ENCODE measurements at regions not wholly inside any gene's neighbourhood (a gene's known extent, or its start where the extent isn't known, plus 50 kb on each side); places are given as distances from the start of the nearest gene placed in this dataset.

- Mint-ChIP-seq H3K36me3 (ENCODE audit: low read depth) (no peaks in the 10 kb centered on the region), H3K4me1 (peaks cover 19% of the 10 kb centered on the region), H3K27ac (peak overlapping the region; percentile 23), H3K27me3 (ENCODE audit: low read depth, poor library complexity) (peaks cover 8% of the 10 kb centered on the region), H3K9me3 (no peaks in the 10 kb centered on the region), H3K4me3 (no peak overlapping the region)
- TF ChIP-seq CTCF (IDR thresholded peaks at IDR 0.05) = no peak
- peak; percentile 12 for DNase-seq
Observed at GRCh38 chr5:133742431-133742988, 130.2 kb upstream of the FSTL4 start.

- H3K27ac Mint-ChIP-seq = no peak overlapping the region
- H3K4me1 Mint-ChIP-seq = peaks cover 19% of the 10 kb centered on the region
- H3K27me3 Mint-ChIP-seq (ENCODE audit: low read depth, poor library complexity) = peaks cover 8% of the 10 kb centered on the region
- no peak overlapping the region for H3K4me3 Mint-ChIP-seq
- no peaks in the 10 kb centered on the region for H3K36me3 Mint-ChIP-seq (ENCODE audit: low read depth)
- no peak for DNase-seq
- H3K9me3 Mint-ChIP-seq = no peaks in the 10 kb centered on the region
- TF ChIP-seq CTCF (IDR thresholded peaks at IDR 0.05) = no peak
Observed at GRCh38 chr5:133741818-133742355, 129.5 kb upstream of the FSTL4 start.

- DNase-seq = no peak
- Mint-ChIP-seq H3K4me1 (peaks cover 19% of the 10 kb centered on the region), H3K9me3 (no peaks in the 10 kb centered on the region), H3K4me3 (no peak overlapping the region), H3K36me3 (ENCODE audit: low read depth) (no peaks in the 10 kb centered on the region), H3K27ac (no peak overlapping the region), H3K27me3 (ENCODE audit: low read depth, poor library complexity) (peaks cover 8% of the 10 kb centered on the region)
- no peak for TF ChIP-seq CTCF (IDR thresholded peaks at IDR 0.05)
Observed at GRCh38 chr5:133741396-133741795, 129.1 kb upstream of the FSTL4 start.

- no peaks in the 10 kb centered on the region for H3K36me3 Mint-ChIP-seq (ENCODE audit: low read depth)
- peaks cover 26% of the 10 kb centered on the region for H3K4me1 Mint-ChIP-seq
- TF ChIP-seq CTCF (IDR thresholded peaks at IDR 0.05) = no peak
- no peak overlapping the region for H3K4me3 Mint-ChIP-seq
- H3K9me3 Mint-ChIP-seq = peaks cover 8% of the 10 kb centered on the region
- H3K27me3 Mint-ChIP-seq (ENCODE audit: low read depth, poor library complexity) = peaks cover 16% of the 10 kb centered on the region
- no peak overlapping the region for H3K27ac Mint-ChIP-seq
- no peak for DNase-seq
Observed at GRCh38 chr5:133739181-133739780, 126.9 kb upstream of the FSTL4 start.

- H3K4me3 Mint-ChIP-seq = no peak overlapping the region
- DNase-seq = no peak
- peaks cover 17% of the 10 kb centered on the region for H3K9me3 Mint-ChIP-seq
- no peak for TF ChIP-seq CTCF (IDR thresholded peaks at IDR 0.05)
- H3K36me3 Mint-ChIP-seq (ENCODE audit: low read depth) = no peaks in the 10 kb centered on the region
- peaks cover 26% of the 10 kb centered on the region for H3K4me1 Mint-ChIP-seq
- peaks cover 19% of the 10 kb centered on the region for H3K27me3 Mint-ChIP-seq (ENCODE audit: low read depth, poor library complexity)
- no peak overlapping the region for H3K27ac Mint-ChIP-seq
Observed at GRCh38 chr5:133738271-133738670, 125.9 kb upstream of the FSTL4 start.

GRCh38 chr5:133736512-133736911 is 124.2 kb upstream of the FSTL4 start:
- Mint-ChIP-seq H3K27me3 (ENCODE audit: low read depth, poor library complexity) (peaks cover 24% of the 10 kb centered on the region), H3K27ac (no peak overlapping the region), H3K9me3 (peaks cover 19% of the 10 kb centered on the region), H3K4me1 (peaks cover 19% of the 10 kb centered on the region), H3K36me3 (ENCODE audit: low read depth) (no peaks in the 10 kb centered on the region), H3K4me3 (no peak overlapping the region)
- TF ChIP-seq CTCF (IDR thresholded peaks at IDR 0.05) = no peak
- DNase-seq = no peak

All from nephron progenitor cell (in vitro differentiated cells).